GM21529 (cell line): ENCODE measurements at regions not wholly inside any gene's neighbourhood (a gene's known extent, or its start where the extent isn't known, plus 50 kb on each side); places are given as distances from the start of the nearest gene placed in this dataset.

Experiments
- ATAC-seq: cut with Tn5 transposase; IDR thresholded peaks from one replicate; pipeline ENCODE4 v1.9.1; 2021; ENCODE audit not compliant: unreplicated experiment

DNA sequence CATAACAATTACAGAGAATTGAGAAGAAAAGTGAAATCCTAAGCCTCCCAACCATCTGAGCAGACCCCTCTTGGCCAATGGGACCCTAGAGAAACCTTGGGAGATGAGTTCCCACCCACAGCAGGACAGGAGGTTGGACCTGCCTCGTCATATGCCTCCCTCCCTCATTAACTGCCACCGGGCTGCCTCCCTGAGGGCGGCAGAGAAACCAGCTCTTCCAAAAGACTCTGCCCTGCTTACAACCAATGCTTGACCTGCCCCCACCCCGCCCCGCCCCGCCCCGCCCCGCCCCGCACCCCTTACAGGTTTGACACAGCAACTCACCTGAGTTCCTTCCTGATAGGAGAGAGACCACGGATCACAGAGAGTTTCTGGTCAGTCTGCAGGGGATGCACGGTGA is 86.1 kb downstream of the ADRA2C start:
- ATAC-seq: no peak

DNA sequence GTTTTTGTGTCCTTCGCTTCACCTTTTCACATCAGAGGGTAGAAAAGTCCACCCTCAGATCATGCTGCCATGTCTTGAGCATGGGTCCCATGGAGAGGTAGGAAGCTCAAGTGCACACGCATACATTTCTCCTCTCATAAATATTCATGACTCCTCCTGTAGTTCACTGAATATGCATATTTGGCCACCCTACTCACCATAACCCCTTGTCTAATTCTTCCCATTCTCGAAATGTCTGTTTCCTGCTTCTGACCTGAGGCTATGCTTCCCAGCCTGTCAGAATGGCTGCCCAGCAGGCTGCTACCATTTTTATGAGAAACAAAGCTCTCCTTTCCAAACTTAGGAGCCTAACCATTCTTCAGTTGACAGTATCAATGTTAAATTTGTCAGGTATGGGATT is 86.5 kb downstream of the ADRA2C start:
- ATAC-seq: no peak

DNA sequence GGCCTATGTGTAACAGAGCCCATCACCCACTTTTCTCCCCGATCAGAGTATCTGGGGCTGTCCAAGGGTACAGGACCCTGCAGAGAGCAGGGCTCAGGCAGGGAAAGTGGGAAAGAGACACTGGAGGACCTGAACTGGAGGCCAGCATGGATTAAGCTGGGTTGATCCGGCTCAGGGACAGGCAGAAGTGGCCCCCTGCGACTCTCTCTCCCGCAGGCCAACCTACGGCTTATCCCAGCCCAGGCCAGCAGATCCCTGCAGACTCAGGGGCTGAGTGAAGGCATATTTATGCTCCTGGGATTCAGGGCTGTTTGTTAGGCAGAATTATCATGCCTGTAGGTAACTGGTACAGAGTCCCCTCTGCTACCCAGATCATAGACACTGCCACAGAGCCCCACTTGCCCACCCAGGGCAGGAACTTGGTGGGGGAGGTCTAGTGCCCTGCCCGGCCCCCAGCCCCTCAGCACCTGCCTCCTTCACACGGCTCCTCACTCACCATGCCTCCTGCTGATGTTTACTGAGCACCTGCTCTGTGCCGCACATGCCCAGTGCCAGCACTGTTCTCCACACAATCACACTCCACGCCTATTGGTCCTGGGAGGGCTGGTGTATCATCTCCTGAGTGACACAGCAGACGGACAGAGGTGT is 87.3 kb downstream of the ADRA2C start:
- ATAC-seq: no peak

DNA sequence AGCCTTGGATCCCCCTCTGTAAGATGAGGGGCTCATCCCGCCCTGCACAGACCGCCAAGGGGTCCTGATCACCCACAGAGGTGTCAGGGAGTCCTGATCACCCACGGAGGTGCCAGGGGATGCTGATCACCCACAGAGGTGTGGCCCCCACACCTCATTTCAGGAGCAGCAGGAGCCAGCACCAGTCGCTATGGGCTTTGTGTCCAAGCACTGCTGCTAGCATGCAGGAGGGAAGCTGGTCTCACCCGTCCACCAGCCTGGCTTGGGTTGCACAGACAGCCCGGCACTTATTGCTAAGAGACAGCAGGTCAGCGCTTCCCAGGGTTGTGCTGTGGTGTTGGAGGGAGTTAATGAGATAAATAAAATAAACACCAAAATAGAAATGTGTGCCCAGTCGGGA is 88.5 kb downstream of the ADRA2C start:
- ATAC-seq: no peak

DNA sequence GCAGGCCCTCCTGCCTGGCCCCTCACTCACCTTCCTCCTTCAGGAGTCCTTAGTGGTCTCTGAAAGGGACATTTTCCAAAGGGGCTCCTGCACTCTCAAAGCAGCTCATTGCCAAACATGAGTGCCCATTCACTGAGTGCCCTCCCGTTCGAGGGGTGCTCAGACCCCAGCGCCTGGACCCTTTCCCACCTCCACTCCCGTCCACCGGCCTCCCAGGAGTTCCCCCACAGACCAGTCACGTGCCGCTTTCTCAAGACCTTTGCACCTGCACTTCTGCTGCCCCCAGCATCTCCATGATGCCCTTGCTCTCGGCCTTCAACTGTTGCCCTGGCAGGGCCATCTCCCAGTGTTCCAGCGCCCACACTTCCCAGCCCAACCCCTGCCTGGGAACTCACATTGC is 89.5 kb downstream of the ADRA2C start:
- no peak for ATAC-seq

DNA sequence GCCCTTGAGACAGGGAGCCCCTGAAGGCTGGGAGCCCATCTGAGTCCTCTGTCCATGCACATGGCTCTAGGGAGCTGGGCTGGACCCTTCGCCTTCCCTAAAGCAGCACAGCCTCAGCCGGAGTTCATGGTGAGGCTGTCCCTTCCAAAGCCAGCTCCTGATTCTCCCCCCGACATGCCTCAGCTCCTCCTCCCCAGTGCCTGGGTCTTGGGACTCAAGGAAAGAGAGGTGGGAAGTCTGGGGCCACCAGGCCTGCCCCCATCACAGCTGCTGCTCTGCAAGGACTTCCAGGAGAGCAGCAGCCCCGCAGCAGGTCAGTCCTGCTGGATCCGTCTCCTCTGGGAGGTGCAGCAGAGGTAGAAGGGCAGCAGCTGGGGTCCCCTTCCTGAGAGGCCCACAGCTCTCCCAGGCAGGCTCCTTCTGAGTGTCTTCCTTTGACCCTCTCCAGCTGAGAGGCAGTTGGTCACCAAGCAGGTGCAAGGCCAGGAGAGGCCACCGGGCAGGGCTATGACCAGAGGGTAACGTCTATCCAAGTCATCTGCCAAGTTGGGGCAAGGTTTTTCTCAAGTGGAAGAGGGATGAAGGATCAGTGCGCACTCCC is 90.5 kb downstream of the ADRA2C start:
- no peak for ATAC-seq

DNA sequence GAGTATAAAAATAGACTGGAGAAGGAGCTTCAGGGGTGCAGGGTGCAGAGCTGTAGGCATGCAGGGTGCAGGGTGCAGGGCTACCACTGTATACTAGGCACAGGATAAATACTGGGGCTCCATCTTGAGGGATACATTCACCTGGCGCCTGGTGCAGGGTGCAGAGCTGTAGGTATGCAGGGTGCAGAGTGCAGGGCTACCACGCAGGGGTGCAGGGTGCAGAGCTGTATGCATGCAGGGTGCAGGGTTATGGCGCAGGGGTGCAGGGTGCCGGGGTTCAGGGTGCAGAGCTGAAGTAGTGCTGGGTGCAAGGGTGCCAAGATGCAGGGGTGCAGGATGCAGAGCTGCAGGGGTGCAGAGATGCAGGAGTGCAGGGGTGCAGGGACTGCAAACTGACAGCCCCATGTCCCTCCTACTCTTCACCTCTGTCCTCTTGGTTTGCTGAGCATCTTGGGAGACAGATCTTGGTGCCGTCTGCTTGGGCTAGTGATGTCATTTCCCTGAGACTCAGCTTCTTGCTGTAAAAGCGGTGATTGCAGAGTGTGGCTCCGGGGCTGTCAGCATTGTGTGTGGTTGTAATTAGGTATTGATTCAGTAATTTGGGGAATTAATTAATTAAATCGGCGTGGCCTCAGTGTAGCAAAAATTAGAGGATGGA is 91.2 kb downstream of the ADRA2C start:
- ATAC-seq: no peak

DNA sequence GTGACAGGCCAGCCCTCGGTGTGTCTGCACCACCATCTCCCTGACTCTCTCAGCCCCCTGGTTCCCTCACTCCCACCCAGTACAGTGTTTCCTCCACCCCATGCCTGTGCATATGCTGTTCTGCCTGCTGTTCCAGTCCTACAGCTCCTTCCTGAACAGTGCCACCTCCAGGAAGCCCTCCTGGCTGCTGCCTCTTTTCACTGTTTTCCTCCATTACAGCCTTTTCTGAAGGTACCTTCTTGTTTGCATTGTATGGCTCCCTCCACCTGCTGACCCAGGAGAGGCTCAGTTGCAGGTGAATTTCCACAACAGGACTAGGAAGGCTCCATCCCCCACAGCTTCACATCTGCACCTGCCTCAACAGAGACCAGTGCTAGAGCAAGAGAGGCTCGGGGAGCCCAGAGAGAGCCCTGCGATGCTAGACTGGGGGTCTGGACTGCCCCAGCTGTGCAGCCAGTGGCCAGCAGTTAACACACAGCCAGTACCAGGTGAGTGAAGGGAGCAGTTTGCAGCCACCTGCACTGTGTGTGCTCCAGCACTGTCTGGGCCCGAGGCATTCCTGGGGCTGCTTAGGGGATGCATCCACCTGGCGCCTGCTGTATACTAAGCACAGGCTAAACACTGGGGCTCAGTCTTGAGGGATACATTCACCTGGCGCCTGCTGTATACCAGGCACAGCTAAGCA is 92.0 kb downstream of the ADRA2C start:
- ATAC-seq: no peak

DNA sequence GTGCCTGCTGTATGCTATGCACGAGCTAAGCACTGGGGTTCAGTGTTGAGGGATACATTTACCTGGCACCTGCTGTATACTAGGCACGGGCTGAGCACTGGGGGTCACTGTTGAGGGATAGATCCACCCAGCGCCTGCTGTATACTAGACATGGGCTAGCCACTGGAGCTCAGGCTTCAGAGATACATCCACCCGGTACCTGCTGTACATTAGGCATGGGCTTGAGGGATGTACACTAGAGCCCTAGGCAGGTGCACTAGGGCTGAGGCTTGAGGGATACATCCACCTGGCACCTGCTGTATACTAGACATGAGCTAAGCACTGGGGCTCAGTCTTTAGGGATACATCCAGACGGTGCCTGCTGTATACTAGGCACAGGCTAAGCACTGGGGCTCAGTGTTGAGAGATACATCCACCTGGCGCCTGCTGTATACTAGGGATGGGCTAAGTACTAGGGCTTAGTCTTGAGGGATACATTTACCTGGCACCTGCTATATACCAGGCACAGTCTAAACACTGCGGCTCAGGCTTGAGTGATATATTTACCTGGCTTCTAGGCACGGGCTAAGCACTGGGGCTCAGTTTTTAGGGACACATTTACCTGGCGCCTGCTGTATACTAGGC is 92.7 kb downstream of the ADRA2C start:
- ATAC-seq: no peak

DNA sequence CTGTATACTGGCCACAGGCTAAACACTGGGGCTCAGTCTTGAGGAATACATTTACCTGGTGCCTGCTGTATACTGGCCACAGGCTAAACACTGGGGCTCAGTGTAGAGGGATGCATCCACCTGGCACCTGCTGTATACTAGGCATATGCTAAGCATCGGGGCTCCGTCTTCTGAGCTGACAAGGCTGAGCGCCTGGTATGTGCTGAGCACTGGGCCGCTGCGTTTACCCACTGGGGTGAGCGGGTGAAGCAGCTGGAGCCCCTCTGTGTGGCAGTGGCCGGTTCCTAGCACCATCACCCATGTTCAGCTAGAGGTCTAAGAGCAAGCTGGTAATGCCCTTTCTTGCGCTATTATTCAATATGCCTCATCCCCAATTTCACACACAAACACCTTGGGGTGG is 93.4 kb downstream of the ADRA2C start:
- no peak for ATAC-seq

DNA sequence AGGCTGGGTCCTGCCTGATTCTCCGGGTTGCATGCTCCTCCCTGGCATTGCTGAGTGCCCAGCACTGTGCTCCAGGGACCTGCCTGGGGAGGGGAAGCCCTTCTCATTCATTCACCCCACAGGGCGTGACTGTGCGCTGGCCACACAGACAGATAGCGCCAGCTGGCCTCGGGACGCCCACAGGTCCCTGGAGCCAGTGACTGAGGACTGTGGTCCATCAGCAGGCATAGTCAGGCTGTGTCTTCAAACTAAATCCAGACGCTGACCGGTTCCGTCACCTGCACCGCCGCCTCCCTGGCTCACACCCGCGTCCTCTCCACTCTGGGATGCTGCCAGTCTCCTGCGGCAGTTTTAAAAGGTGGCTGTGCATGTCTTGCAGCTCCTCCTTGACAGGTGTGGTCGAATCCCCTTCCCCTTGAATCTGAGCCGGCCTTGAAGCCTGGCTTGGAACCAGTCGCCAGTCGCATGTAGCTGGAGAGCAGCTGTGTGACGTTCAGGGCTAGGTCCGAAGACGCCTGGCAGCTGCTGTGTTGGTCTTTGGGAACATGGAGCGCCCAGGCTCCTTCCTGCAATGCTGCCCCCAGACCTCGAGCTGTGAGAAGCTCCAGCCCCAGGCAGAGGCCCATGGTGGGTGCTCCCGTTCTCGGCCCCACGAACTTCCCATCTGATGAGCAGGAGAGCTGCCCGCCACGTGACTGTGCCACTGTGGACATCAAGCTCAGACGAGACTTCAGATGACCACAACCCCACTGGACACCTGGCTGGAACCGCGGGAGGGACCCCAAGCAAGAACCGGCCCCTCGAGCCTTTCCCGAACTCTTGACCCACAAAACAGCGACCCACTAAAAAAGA is 94.1 kb downstream of the ADRA2C start:
- no peak for ATAC-seq

DNA sequence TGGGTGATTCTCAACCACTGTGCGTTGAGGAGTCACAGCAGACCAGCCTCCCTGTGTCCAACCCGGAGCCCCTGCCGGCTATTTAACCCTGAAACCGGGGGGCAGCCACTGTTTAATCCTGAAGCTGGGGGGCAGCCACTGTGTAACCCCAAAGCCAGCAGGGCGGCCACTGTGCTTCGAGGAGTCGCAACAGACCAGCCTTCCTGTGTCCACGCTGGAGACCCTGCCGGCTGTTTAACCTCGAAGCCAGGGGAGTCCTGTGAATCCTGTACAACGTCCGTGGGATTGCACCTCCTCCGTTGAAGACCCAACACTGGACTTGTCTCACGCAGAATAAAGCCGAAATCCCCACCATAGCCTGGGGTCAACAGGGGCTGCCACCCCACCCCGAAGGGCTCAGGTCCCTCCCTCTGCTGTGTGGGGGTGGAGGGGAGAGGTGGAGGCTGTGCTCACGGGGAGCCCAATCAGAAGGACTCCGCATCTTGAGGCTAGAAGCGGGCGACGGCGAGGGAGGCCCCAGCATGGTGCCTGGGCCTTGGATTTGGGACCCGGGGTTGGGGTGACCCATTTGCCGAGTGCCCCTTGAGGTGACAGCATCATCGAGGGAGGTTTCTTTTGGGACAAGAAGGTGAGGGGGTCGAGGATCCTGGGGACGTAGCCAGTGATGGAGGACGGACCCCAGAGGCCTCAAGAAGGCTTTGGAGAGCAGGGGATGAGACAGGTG is 94.9 kb downstream of the ADRA2C start:
- ATAC-seq: no peak

DNA sequence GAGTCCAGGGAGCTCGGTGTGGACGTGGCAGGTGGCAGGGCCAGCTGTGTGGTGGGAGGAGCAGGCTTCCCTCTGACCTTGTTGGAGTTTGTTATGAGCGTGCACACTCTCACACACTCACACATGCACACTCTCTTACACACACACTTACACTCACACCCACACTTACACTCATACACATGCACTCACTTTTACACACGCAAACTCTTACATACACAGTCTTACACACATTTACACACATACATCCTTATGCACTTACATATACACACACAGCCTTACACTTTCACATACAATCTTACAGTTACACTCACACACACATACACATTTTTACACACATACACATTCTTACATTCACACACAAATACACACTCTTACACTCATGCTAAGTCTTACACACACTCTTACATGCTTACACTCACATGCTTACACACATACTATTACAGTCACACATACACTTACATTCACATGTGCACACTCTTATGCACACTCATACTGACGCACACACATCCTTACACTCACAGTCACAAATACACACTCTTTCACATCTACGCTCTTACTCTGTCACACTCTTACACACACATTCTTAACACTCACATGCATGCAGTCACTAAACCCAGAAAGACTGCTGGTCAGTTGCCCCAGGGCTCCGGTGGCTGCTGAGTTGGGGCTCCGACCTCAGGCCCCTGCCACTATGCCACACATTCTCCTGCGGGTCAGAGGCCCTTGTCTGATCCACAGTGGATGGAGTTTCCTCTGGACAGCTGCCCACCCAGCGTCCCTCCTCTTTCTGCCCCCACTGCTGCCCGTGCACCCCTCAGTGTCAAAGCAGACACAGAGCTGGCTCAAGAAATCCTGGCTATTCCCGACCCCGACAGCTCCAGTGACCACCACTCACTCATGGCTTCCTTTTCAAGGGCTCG is 95.8 kb downstream of the ADRA2C start:
- no peak for ATAC-seq

DNA sequence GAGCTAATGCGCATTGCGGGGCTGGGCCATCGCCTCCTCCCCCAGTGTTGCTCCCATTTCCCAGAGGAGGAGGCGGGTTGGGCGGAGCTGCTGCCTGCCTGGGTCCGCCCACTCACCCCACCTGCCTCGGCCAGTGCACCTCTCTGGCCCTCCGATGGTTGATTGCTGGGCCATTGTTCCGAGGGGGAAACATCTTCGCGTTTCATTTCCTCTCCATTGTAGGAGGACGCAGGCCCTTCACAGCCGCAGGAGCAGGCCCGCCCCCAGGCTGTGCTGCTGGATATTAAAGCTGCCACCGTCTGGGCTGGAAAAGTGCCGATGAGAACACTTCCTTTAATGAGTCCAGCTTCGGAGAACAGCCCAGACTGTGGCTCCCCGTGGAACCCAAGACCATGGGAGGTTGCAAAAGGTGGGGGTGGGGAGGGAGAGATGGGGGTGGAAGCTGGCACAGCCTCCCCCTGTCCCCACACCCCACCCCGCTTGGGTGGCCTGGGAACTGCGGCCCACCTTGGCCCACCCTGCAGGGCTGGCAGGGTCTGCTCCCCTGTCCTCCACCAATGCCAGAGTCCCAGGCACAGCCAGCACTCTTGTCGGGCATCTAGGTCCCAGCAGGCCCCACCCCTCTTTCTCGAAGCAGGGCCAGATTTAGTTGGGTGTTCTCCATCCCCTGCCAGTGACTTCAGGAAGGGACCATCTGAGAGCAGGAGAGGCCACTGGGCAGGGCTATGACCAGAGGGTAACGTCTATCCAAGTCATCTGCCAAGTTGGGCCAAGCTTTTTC is 96.6 kb downstream of the ADRA2C start:
- ATAC-seq: no peak

DNA sequence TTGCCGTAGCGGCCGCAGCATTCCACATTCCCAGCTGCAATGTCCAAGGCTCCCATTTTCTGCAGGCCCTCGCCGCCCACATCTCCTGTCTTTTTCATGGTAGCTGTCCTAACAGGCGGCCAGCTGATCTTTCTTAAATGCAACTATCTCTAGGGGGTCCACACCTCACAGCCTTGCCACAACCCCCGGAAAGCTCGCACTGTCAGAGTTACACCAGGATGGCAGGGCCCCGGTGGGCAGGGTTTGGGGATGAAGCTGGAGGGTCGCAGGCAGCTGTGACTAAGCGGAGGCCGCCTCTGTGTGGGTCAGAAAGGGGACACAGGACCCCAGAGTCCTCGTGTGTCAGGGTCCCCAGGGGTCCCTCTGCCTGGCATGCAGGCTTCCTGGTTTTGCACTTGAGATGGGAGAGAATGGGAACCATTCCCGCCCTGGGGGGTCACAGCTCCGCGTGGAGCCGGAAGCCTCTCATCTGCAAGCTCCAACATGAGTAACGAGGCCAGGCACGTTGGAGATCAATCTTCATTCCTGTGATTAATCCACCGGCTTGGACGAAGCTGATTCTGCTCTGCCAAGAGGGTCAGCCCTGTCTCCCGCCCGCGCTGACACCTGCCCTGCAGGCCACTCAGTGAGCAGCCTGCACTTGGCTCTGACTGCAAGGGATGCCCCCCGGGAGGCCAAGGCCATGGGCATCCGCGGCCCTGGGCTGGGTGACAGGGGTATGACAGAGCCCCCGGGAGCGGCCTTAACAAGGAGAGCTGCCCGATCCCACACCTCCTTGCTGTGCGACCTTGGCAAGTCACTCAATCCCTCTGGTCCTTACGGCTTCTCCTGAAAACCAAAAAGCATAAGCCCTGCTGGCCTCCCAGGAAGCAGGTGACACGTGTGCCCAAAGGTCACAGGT is 97.9 kb downstream of the ADRA2C start:
- ATAC-seq: no peak

DNA sequence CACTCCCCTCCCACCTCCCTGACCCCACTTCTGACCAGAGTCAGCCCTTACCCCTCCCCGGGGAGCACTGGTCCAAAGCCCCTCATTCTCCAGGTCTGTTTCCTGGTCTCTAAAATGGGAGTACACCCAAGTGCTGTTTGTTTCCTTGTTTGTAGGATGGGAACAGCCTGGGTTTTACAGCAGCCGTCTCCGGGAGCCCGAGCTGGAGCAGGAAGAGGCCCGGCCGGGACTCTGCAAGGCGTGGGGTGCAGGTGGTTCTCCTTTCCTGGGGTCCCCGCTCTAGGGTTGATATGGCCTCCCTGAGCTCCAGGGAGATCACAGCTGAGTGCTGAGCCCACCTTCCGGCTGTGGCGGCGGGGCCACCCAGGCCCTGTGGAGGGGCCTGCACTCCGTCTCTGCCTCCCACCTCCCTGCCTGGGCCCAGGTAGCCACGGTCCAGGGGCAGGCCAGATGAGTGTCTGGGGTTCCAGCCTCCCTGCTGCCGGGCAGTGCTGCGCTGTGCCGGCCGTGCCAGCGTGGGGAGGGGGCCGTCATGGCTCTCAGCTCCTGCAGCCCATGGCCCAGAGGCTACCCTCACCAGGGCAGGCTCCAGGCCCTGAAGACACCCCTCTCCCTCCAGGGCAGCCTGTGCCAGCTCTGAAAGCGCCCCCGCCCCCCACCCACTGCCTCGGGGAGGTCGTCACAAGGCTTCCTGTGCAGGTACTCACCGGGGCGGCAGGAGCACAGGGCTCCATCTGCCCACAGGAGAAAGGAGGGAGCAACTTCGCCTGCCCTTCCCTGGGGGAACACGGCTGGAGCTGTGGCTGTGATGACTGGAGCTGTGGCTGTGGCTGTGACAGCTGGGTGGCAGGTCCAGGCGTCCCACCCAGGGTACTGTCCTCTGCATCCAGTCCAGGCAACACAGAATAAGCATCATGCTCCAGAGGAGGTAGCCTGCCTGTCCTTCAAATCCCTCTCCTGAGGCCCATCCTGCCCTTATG is 98.8 kb downstream of the ADRA2C start:
- ATAC-seq: no peak
